T-cell (primary cell): ENCODE measurements at regions not wholly inside any gene's neighbourhood (a gene's known extent, or its start where the extent isn't known, plus 50 kb on each side); places are given as distances from the start of the nearest gene placed in this dataset.

Experiments used
- ATAC-seq, 4 experiments: fragments of 200-7000 bp in 3 of 4; fragments of 150-1000 bp in 1 of 4; cut with Tn5 transposase; replicated peaks in 1 of 4; 1 replicate in 3 of 4; 2 replicates in 1 of 4; pipeline ENCODE4 v1.10.0; 2021; ENCODE audit warnings: moderate library complexity in 3 of 4, mild to moderate bottlenecking in 2 of 4, moderate number of reproducible peaks in 1 of 4
- CTCF ChIA-PET, 2 donors: fragments of 300-600 bp; sonication (Branson Sonifier 250); formaldehyde crosslinking; loops; one replicate each; lab custom pipeline; 2022; ENCODE audit warnings: antibody characterized with exemption in 2 of 2; lab: Charles Lee
- POLR2A ChIA-PET, 2 donors: fragments of 300-600 bp; sonication (Branson Sonifier 250); formaldehyde crosslinking; loops; one replicate each; lab custom pipeline; 2022; ENCODE audit warnings: antibody characterized with exemption in 2 of 2; lab: Charles Lee
- DNase-seq, 35 experiments: peaks; one replicate each; pipeline versions ENCODE4 v3.0.0 to v3.0.0-alpha.2; 2013 to 2023
- H3K27ac ChIP-seq: one replicate; pipeline ENCODE4 v1.5.1; 2013; ENCODE audit warnings: low read length
- H3K27me3 ChIP-seq, 2 experiments: replicated peaks in 1 of 2; 1 replicate in 1 of 2; 2 replicates in 1 of 2; pipeline versions ENCODE4 v1.6.1 to v1.7.0; 2013; ENCODE audit warnings: low read length in 1 of 2, mixed read lengths in 1 of 2; ENCODE audit not compliant: control insufficient read depth in 2 of 2, insufficient read depth in 2 of 2; ENCODE audit errors: extremely low read depth in 1 of 2
- H3K36me3 ChIP-seq, 2 donors: 1 replicate in 1 of 2; 2 replicates in 1 of 2; pipeline versions ENCODE4 v1.6.1 to v1.7.0; 2013; ENCODE audit warnings: low read length in 1 of 2; ENCODE audit not compliant: control insufficient read depth in 2 of 2, insufficient read depth in 1 of 2; ENCODE audit errors: extremely low read depth in 1 of 2
- H3K4me1 ChIP-seq, 2 experiments: 1 replicate in 1 of 2; 2 replicates in 1 of 2; pipeline versions ENCODE4 v1.6.1 to v1.7.0; 2013; ENCODE audit warnings: low read length in 2 of 2, mixed read lengths in 1 of 2; ENCODE audit not compliant: insufficient read depth in 2 of 2, control insufficient read depth in 1 of 2; ENCODE audit errors: extremely low read depth in 1 of 2
- H3K4me3 ChIP-seq, 2 donors: 1 replicate in 1 of 2; 2 replicates in 1 of 2; pipeline versions ENCODE4 v1.5.1 to v1.7.0; 2013; ENCODE audit warnings: mild to moderate bottlenecking in 2 of 2, low read length in 1 of 2, moderate library complexity in 1 of 2; ENCODE audit not compliant: control insufficient read depth in 1 of 2; ENCODE audit errors: extremely low read depth in 1 of 2
- H3K9me3 ChIP-seq: 2 replicates; pipeline ENCODE4 v1.7.0; 2013
- H3K27ac Mint-ChIP-seq, 2 donors: one replicate each; pipeline ENCODE4 v1.8.0; 2020 to 2021; ENCODE audit warnings: mild to moderate bottlenecking in 2 of 2, mixed read lengths in 2 of 2
- H3K27me3 Mint-ChIP-seq, 2 donors: one replicate each; pipeline ENCODE4 v1.8.0; 2021 to 2022; ENCODE audit warnings: mixed read lengths in 2 of 2
- H3K36me3 Mint-ChIP-seq: one replicate; pipeline ENCODE4 v1.8.0; 2021; ENCODE audit warnings: mixed read lengths
- H3K4me1 Mint-ChIP-seq, 3 donors: one replicate each; pipeline ENCODE4 v1.8.0; 2020 to 2022; ENCODE audit warnings: mixed read lengths in 3 of 3, mild to moderate bottlenecking in 1 of 3
- H3K4me3 Mint-ChIP-seq, 3 donors: one replicate each; pipeline ENCODE4 v1.8.0; 2020 to 2022; ENCODE audit warnings: mild to moderate bottlenecking in 3 of 3, mixed read lengths in 3 of 3, moderate library complexity in 3 of 3
- H3K9me3 Mint-ChIP-seq, 3 donors: one replicate each; pipeline ENCODE4 v1.8.0; 2020 to 2022; ENCODE audit warnings: mixed read lengths in 3 of 3
- WGBS: methylation state at CpG from one replicate; pipeline ENCODE4 v1.1.5; 2013; ENCODE audit warnings: missing lambda C conversion rate; ENCODE audit not compliant: insufficient coverage; 5-methylcytosine and 5-hydroxymethylcytosine counted together

DNA sequence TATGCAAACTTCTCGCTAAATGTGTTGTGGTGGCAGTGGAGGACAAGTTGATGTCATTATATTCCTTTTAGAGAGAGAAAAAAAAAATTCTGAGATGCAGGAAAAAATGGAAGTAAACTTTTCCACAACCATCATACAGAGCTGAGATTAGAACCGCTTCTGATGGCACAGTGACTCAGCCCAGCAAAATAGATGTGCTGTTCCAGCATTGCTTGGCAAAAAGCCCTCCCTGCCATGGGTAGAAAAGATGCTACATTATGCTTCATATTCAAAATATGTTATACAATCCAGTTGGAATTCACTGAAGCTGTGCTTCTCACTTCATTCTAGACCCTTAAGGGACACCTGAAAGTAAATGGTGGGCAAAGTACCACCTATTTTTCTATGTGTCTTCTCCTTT lies 1047.6 kb upstream of the FANCL start:
- Histone ChIP-seq H3K27me3 (no peaks in the 10 kb centered on the region), H3K4me3 (no peak overlapping the region), H3K27ac (no peak overlapping the region), H3K9me3 (no peaks in the 10 kb centered on the region), H3K4me1 (no peaks in the 10 kb centered on the region), H3K36me3 (no peaks in the 10 kb centered on the region)
- no peaks in the 10 kb centered on the region for H3K36me3 Mint-ChIP-seq
- H3K4me1 Mint-ChIP-seq = no peaks in the 10 kb centered on the region
- no peaks in the 10 kb centered on the region for H3K9me3 Mint-ChIP-seq
- H3K27me3 Mint-ChIP-seq = no peaks in the 10 kb centered on the region
- no CpG with 5 or more reads among the region's 2 CpGs for WGBS
- no peak for DNase-seq
- no peak overlapping the region for H3K4me3 Mint-ChIP-seq
- no peak for ATAC-seq
- ChIA-PET CTCF (no interaction called here), POLR2A (no interaction called here)
- H3K27ac Mint-ChIP-seq = no peak overlapping the region

- Mint-ChIP-seq H3K4me3 (no peak overlapping the region), H3K36me3 (no peaks in the 10 kb centered on the region), H3K4me1 (no peaks in the 10 kb centered on the region), H3K27me3 (no peaks in the 10 kb centered on the region), H3K9me3 (no peaks in the 10 kb centered on the region), H3K27ac (no peak overlapping the region)
- Histone ChIP-seq H3K9me3 (no peaks in the 10 kb centered on the region), H3K36me3 (no peaks in the 10 kb centered on the region), H3K4me3 (no peak overlapping the region), H3K4me1 (no peaks in the 10 kb centered on the region), H3K27me3 (no peaks in the 10 kb centered on the region), H3K27ac (no peak overlapping the region)
- no CpG with 5 or more reads among the region's 6 CpGs for WGBS
- ChIA-PET CTCF (no interaction called here), POLR2A (no interaction called here)
- DNase-seq (no peak), ATAC-seq (no peak)
Observed at GRCh38 chr2:59282374-59283057, 1041.4 kb upstream of the FANCL start.

GRCh38 chr2:59277671-59278070 lies 1036.5 kb upstream of the FANCL start:
- H3K9me3 ChIP-seq = no peaks in the 10 kb centered on the region
- Mint-ChIP-seq H3K9me3 (peaks cover 0 to 3% (median 0%) of the 10 kb centered on the region in 3 donors), H3K27ac (no peak overlapping the region), H3K36me3 (no peaks in the 10 kb centered on the region), H3K4me3 (no peak overlapping the region), H3K27me3 (peaks cover 0 to 5% of the 10 kb centered on the region in 2 donors), H3K4me1 (no peaks in the 10 kb centered on the region)
- ATAC-seq (no peak), DNase-seq (no peak)
- ChIA-PET POLR2A (no interaction called here), CTCF (no interaction called here)
- H3K4me3 ChIP-seq = no peak overlapping the region
- no peak overlapping the region for H3K27ac ChIP-seq
- H3K4me1 ChIP-seq = no peaks in the 10 kb centered on the region
- H3K27me3 ChIP-seq = no peaks in the 10 kb centered on the region
- no peaks in the 10 kb centered on the region for H3K36me3 ChIP-seq
- WGBS = no CpG with 5 or more reads among the region's 5 CpGs

DNA sequence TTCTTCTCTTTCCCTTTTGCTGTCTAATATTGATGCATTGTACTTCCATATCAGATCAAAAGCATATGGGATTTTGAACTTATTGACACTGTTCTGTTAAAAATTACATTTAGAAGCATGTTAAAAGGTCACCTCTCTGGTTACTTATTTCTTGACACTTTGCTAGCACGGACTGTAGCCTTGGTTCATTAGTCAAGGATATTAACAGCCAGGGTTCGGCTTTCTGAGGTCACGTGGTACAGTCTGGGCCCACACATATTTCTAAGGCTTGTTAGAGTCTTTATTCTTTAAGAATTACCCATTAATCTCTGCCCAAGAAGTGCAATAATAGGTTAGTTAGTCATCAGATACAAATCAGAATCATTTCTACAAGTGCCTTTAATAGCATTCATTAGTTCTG lies 1035.8 kb upstream of the FANCL start:
- Histone ChIP-seq H3K4me3 (no peak overlapping the region), H3K4me1 (no peaks in the 10 kb centered on the region), H3K9me3 (no peaks in the 10 kb centered on the region), H3K27me3 (no peaks in the 10 kb centered on the region), H3K27ac (no peak overlapping the region), H3K36me3 (no peaks in the 10 kb centered on the region)
- no peak for DNase-seq
- no peak for ATAC-seq
- H3K4me1 Mint-ChIP-seq = no peaks in the 10 kb centered on the region
- H3K4me3 Mint-ChIP-seq = no peak overlapping the region
- ChIA-PET CTCF (no interaction called here), POLR2A (no interaction called here)
- H3K9me3 Mint-ChIP-seq = peaks cover 0 to 3% (median 0%) of the 10 kb centered on the region in 3 donors
- no CpG with 5 or more reads among the region's 3 CpGs for WGBS
- H3K27me3 Mint-ChIP-seq = peaks cover 0 to 5% of the 10 kb centered on the region in 2 donors
- H3K27ac Mint-ChIP-seq = no peak overlapping the region
- H3K36me3 Mint-ChIP-seq = no peaks in the 10 kb centered on the region

GRCh38 chr2:59276033-59276432 lies 1034.9 kb upstream of the FANCL start:
- Histone ChIP-seq H3K27me3 (no peaks in the 10 kb centered on the region), H3K36me3 (no peaks in the 10 kb centered on the region), H3K27ac (no peak overlapping the region), H3K4me1 (no peaks in the 10 kb centered on the region), H3K9me3 (no peaks in the 10 kb centered on the region), H3K4me3 (no peak overlapping the region)
- Mint-ChIP-seq H3K4me3 (no peak overlapping the region), H3K27ac (no peak overlapping the region), H3K4me1 (no peaks in the 10 kb centered on the region), H3K27me3 (peaks cover 0 to 5% of the 10 kb centered on the region in 2 donors), H3K36me3 (no peaks in the 10 kb centered on the region), H3K9me3 (peaks cover 0 to 3% (median 2%) of the 10 kb centered on the region in 3 donors)
- ChIA-PET POLR2A (no interaction called here), CTCF (interaction anchor here in 1 of 2 donors (0.7 kb wide), 1 partner anchor 1290 kb away, joined by 3 read pairs; no protein-coding TSS in a partner anchor)
- ATAC-seq = no peak
- no CpG with 5 or more reads among the region's 2 CpGs for WGBS
- no peak for DNase-seq

DNA sequence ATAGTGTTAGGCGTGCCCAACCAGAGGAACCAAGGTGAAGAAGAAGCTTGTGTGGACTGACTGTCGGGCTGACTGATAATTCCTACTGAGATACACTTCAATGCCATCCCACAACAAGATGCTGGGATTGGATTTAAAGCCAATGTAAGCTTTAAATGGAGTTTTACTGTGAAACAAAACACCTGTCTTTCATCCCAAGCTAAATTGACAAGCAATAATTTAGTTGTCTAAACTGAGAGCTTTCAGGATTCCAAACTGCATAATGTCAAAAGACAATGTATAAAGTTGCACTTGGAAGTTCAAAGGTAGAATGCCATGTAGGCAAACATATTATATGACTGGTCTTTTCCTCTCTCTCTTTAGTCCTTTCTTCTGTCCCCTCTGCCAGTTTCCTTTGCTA lies 1025.3 kb upstream of the FANCL start:
- Mint-ChIP-seq H3K36me3 (no peaks in the 10 kb centered on the region), H3K9me3 (peaks cover 0 to 4% (median 0%) of the 10 kb centered on the region in 3 donors), H3K27ac (no peak overlapping the region), H3K4me3 (no peak overlapping the region), H3K4me1 (no peaks in the 10 kb centered on the region), H3K27me3 (no peaks in the 10 kb centered on the region)
- H3K27ac ChIP-seq = no peak overlapping the region
- ATAC-seq (no peak), DNase-seq (no peak)
- H3K4me1 ChIP-seq = no peaks in the 10 kb centered on the region
- POLR2A ChIA-PET = no interaction called here
- H3K27me3 ChIP-seq = no peaks in the 10 kb centered on the region
- H3K4me3 ChIP-seq = no peak overlapping the region
- CTCF ChIA-PET = no interaction called here
- 83% methylated on average over 1 of the region's 2 CpGs for WGBS
- no peaks in the 10 kb centered on the region for H3K9me3 ChIP-seq
- no peaks in the 10 kb centered on the region for H3K36me3 ChIP-seq

DNA sequence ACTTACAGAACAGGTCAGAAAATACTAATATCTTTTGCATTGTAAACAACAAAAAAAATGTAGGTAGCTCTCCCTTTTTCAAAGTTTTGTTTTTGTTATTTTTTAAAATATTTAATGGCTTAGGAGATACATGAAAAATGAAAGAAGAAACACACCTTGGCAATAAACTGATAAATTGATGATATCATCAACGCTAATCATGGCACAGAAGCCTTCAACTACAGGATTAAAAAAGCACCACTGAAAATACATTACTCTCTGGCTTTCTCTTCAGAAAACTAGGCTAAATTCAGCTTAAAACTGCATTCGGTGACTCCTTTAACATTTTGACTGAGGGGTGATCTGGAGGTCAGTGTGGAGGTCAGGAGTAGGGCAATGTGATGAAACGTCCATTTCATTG lies 1018.8 kb upstream of the FANCL start:
- H3K27ac Mint-ChIP-seq = no peak overlapping the region
- DNase-seq (no peak), ATAC-seq (no peak)
- H3K27ac ChIP-seq = no peak overlapping the region
- no peak overlapping the region for H3K4me3 Mint-ChIP-seq
- no peaks in the 10 kb centered on the region for H3K27me3 Mint-ChIP-seq
- POLR2A ChIA-PET = no interaction called here
- no peaks in the 10 kb centered on the region for H3K36me3 ChIP-seq
- no peaks in the 10 kb centered on the region for H3K4me1 ChIP-seq
- H3K4me1 Mint-ChIP-seq = no peaks in the 10 kb centered on the region
- no peak overlapping the region for H3K4me3 ChIP-seq
- CTCF ChIA-PET = no interaction called here
- peaks cover 0 to 2% (median 0%) of the 10 kb centered on the region in 3 donors for H3K9me3 Mint-ChIP-seq
- H3K27me3 ChIP-seq = no peaks in the 10 kb centered on the region
- WGBS = 88% methylated on average over 1 of the region's 3 CpGs
- no peaks in the 10 kb centered on the region for H3K36me3 Mint-ChIP-seq
- no peaks in the 10 kb centered on the region for H3K9me3 ChIP-seq
